ENCODE measurements at regions not wholly inside any gene's neighbourhood (a gene's known extent, or its start where the extent isn't known, plus 50 kb on each side); places are given as distances from the start of the nearest gene placed in this dataset.

- TF ChIP-seq CTCF (IDR thresholded peaks at IDR 0.05) (no peak), POLR2A (IDR thresholded peaks at IDR 0.05) (no peak)
Observed at GRCh38 chr12:60465060-60465459, 869.2 kb downstream of the SLC16A7 start.

Data from breast epithelium (tissue), 3 donors.